Neural cell (in vitro differentiated cells): ENCODE measurements at regions not wholly inside any gene's neighbourhood (a gene's known extent, or its start where the extent isn't known, plus 50 kb on each side); places are given as distances from the start of the nearest gene placed in this dataset.
"Not testable (repeated sequence)": the region's sequence is repeated elsewhere in the genome, so short reads cannot be mapped to it uniquely, and the experiment has no call there.

ENCODE experiments used
- H2AFZ ChIP-seq: fragments of 200-600, 300-800 bp; sonication (generic), shearing (Covaris generic); 2 replicates; pipeline ENCODE4 v1.6.0; 2014; ENCODE audit warnings: low read depth, mild to moderate bottlenecking, antibody characterized with exemption, low read length, moderate library complexity
- H3F3A ChIP-seq: fragments of 200-600 bp; shearing (Covaris generic); 2 replicates; pipeline ENCODE4 v1.6.1; 2016; ENCODE audit warnings: mild to moderate bottlenecking, moderate library complexity, mixed read lengths, antibody characterized with exemption, low read length; ENCODE audit not compliant: insufficient read depth, poor library complexity, severe bottlenecking
- H3K27ac ChIP-seq: fragments of 200-600, 300-800 bp; sonication (generic), shearing (Covaris generic); 2 replicates; pipeline ENCODE4 v1.5.1; 2014; ENCODE audit warnings: mild to moderate bottlenecking, low read length, moderate library complexity
- H3K27me3 ChIP-seq: fragments of 300-800, 200-600 bp; sonication (generic), shearing (Covaris generic); 2 replicates; pipeline ENCODE4 v1.6.0; 2014; ENCODE audit warnings: mild to moderate bottlenecking, low read depth, low read length, moderate library complexity; ENCODE audit not compliant: insufficient read depth
- H3K36me3 ChIP-seq: fragments of 300-800, 200-600 bp; sonication (generic), shearing (Covaris generic); 2 replicates; pipeline ENCODE4 v1.5.1; 2014; ENCODE audit warnings: mild to moderate bottlenecking, antibody characterized with exemption, low read length, moderate library complexity; ENCODE audit not compliant: insufficient read depth
- H3K4me2 ChIP-seq: fragments of 300-800, 200-600 bp; sonication (generic), shearing (Covaris generic); 2 replicates; pipeline ENCODE4 v1.6.0; 2014; ENCODE audit warnings: mild to moderate bottlenecking, low read length
- H3K4me3 ChIP-seq: fragments of 300-800, 200-600 bp; sonication (generic), shearing (Covaris generic); 2 replicates; pipeline ENCODE4 v1.5.1; 2014; ENCODE audit warnings: mild to moderate bottlenecking, low read length, moderate library complexity
- H3K79me2 ChIP-seq: fragments of 200-600 bp; shearing (Covaris generic); replicated peaks from 2 replicates; pipeline ENCODE4 v1.6.0; 2014; ENCODE audit warnings: mild to moderate bottlenecking, low read length, moderate library complexity; ENCODE audit not compliant: insufficient read depth
- H3K9ac ChIP-seq: fragments of 300-800, 200-600 bp; sonication (generic), shearing (Covaris generic); 2 replicates; pipeline ENCODE4 v1.6.1; 2016; ENCODE audit warnings: mild to moderate bottlenecking, low read length, mixed read lengths
- H3K9me2 ChIP-seq: fragments of 200-600 bp; shearing (Covaris generic); 2 replicates; pipeline ENCODE4 v1.6.1; 2016; ENCODE audit warnings: mild to moderate bottlenecking, low read length, mixed read lengths; ENCODE audit not compliant: insufficient read depth
- H3K9me3 ChIP-seq: fragments of 200-600, 300-800 bp; sonication (generic), shearing (Covaris generic); 2 replicates; pipeline ENCODE4 v1.6.1; 2016; ENCODE audit warnings: mild to moderate bottlenecking, mixed run types, low read length, moderate library complexity, mixed read lengths
- H4K20me1 ChIP-seq: fragments of 200-600 bp; shearing (Covaris generic); 2 replicates; pipeline ENCODE4 v1.6.1; 2016; ENCODE audit warnings: mild to moderate bottlenecking, mixed run types; ENCODE audit not compliant: insufficient read depth
- CTCF ChIP-seq: fragments of 450-650 bp; IDR thresholded peaks from 2 replicates; pipeline ENCODE4 v1.5.1; 2014; ENCODE audit warnings: antibody characterized with exemption, mild to moderate bottlenecking, moderate library complexity; ENCODE audit not compliant: poor library complexity, severe bottlenecking
- EP300 ChIP-seq: fragments of 450-650 bp; conservative IDR thresholded peaks from 2 replicates; pipeline ENCODE4 v1.6.1; 2014; ENCODE audit warnings: antibody characterized with exemption, mild to moderate bottlenecking, moderate library complexity; ENCODE audit not compliant: poor library complexity, severe bottlenecking
- EZH2 ChIP-seq: fragments of 200-600, 300-800 bp; shearing (Covaris generic), sonication (generic); IDR thresholded peaks from 2 replicates; pipeline ENCODE4 v1.6.1; 2014; ENCODE audit warnings: antibody characterized with exemption, low read length, borderline replicate concordance, mild to moderate bottlenecking; ENCODE audit not compliant: insufficient read depth, poor library complexity, severe bottlenecking
- MXI1 ChIP-seq: fragments of 450-650 bp; conservative IDR thresholded peaks from 2 replicates; pipeline ENCODE4 v1.6.1; 2014; ENCODE audit warnings: antibody characterized with exemption, mild to moderate bottlenecking; ENCODE audit not compliant: poor library complexity, severe bottlenecking
- POLR2AphosphoS5 ChIP-seq: IDR thresholded peaks from 2 replicates; pipeline ENCODE4 v1.6.1; 2012
- RAD21 ChIP-seq: fragments of 450-650 bp; conservative IDR thresholded peaks from 2 replicates; pipeline ENCODE4 v1.6.1; 2014; ENCODE audit warnings: antibody characterized with exemption, mild to moderate bottlenecking, moderate library complexity
- REST ChIP-seq: IDR thresholded peaks from 2 replicates; pipeline ENCODE4 v1.6.1; 2012; ENCODE audit warnings: borderline replicate concordance
- SMC3 ChIP-seq: fragments of 450-650 bp; conservative IDR thresholded peaks from 2 replicates; pipeline ENCODE4 v1.6.1; 2014; ENCODE audit warnings: antibody characterized with exemption, mild to moderate bottlenecking, moderate library complexity; ENCODE audit not compliant: poor library complexity
- TAF1 ChIP-seq: IDR thresholded peaks from 2 replicates; pipeline ENCODE4 v1.6.1; 2012; ENCODE audit warnings: low read depth

GRCh38 chr20:40016392-40016791, 672.6 kb downstream of the MAFB start:
- H3K79me2 ChIP-seq = no peaks in the 10 kb centered on the region
- H2AFZ ChIP-seq = no peak overlapping the region
- TF ChIP-seq EZH2 = no peak
- TF ChIP-seq REST = no peak
- TF ChIP-seq SMC3 = no peak
- TF ChIP-seq POLR2AphosphoS5 = no peak
- TF ChIP-seq CTCF = no peak
- no peak for TF ChIP-seq RAD21
- no peak for TF ChIP-seq MXI1
- TF ChIP-seq EP300 = no peak
- no peak for TF ChIP-seq TAF1
- H3F3A ChIP-seq = no peaks in the 10 kb centered on the region
- no peak overlapping the region for H3K4me2 ChIP-seq
- H4K20me1 ChIP-seq = no peaks in the 10 kb centered on the region
- H3K36me3 ChIP-seq = no peaks in the 10 kb centered on the region
- H3K27me3 ChIP-seq = no peaks in the 10 kb centered on the region
- no peaks in the 10 kb centered on the region for H3K9me3 ChIP-seq
- H3K9ac ChIP-seq = no peak overlapping the region
- H3K4me3 ChIP-seq = no peak overlapping the region
- no peaks in the 10 kb centered on the region for H3K9me2 ChIP-seq
- H3K27ac ChIP-seq = no peak overlapping the region

- not testable (repeated sequence) for H3K27ac ChIP-seq, H3K9me3 ChIP-seq, H3K4me3 ChIP-seq, H3K9ac ChIP-seq, H3K36me3 ChIP-seq, H2AFZ ChIP-seq, H3K27me3 ChIP-seq, H3K9me2 ChIP-seq, H3F3A ChIP-seq, H3K4me2 ChIP-seq, H4K20me1 ChIP-seq, H3K79me2 ChIP-seq
These were observed 677.0 kb downstream of the MAFB start for GRCh38 chr20:40012026-40012425.

- no peaks in the 10 kb centered on the region for H3K9me2 ChIP-seq
- H3K27ac ChIP-seq = no peak overlapping the region
- H3K4me2 ChIP-seq = no peak overlapping the region
- no peaks in the 10 kb centered on the region for H3K9me3 ChIP-seq
- no peaks in the 10 kb centered on the region for H3K27me3 ChIP-seq
- H3K4me3 ChIP-seq = no peak overlapping the region
- H2AFZ ChIP-seq = no peak overlapping the region
- no peak for TF ChIP-seq REST
- no peak for TF ChIP-seq SMC3
- no peak for TF ChIP-seq MXI1
- TF ChIP-seq TAF1 = no peak
- no peak for TF ChIP-seq RAD21
- H3K36me3 ChIP-seq = no peaks in the 10 kb centered on the region
- no peaks in the 10 kb centered on the region for H3F3A ChIP-seq
- H3K9ac ChIP-seq = no peak overlapping the region
- H4K20me1 ChIP-seq = no peaks in the 10 kb centered on the region
- no peaks in the 10 kb centered on the region for H3K79me2 ChIP-seq
These were observed 678.6 kb downstream of the MAFB start for GRCh38 chr20:40010483-40010882.
